GM12875 (cell line): ENCODE measurements at regions not wholly inside any gene's neighbourhood (a gene's known extent, or its start where the extent isn't known, plus 50 kb on each side); places are given as distances from the start of the nearest gene placed in this dataset.

Source experiments
- H3K4me3 ChIP-seq: one replicate; pipeline ENCODE4 v1.5.1; 2011; ENCODE audit warnings: low read depth, low read length, control low read depth
- CTCF ChIP-seq: IDR thresholded peaks from 2 replicates; pipeline ENCODE4 v1.5.1; 2011; ENCODE audit warnings: low read depth, mild to moderate bottlenecking, control low read depth, inconsistent platforms, low read length, moderate library complexity, borderline replicate concordance; ENCODE audit not compliant: insufficient read depth

- no peak for TF ChIP-seq CTCF
- H3K4me3 ChIP-seq: no peak overlapping the region
Observed at GRCh38 chr4:79850626-79851025, 222.4 kb downstream of the ANTXR2 start.

- no peak overlapping the region for H3K4me3 ChIP-seq
- TF ChIP-seq CTCF: no peak
Observed at GRCh38 chr4:79848329-79848728, 224.7 kb downstream of the ANTXR2 start.

- no peak for TF ChIP-seq CTCF
- H3K4me3 ChIP-seq: no peak overlapping the region
Observed at GRCh38 chr4:79847411-79847810, 225.6 kb downstream of the ANTXR2 start.

- no peak overlapping the region for H3K4me3 ChIP-seq
- TF ChIP-seq CTCF: no peak
Observed at GRCh38 chr4:79842162-79842561, 230.9 kb downstream of the ANTXR2 start.

- no peak for TF ChIP-seq CTCF
Observed at GRCh38 chr4:79833857-79834256, 239.2 kb downstream of the ANTXR2 start.

GRCh38 chr4:79831701-79832514 is 241.1 kb downstream of the ANTXR2 start:
- no peak overlapping the region for H3K4me3 ChIP-seq
- no peak for TF ChIP-seq CTCF

More at GRCh38 chr4:79833857-79834256, 239.2 kb downstream of the ANTXR2 start:
- H3K4me3 ChIP-seq: no peak overlapping the region

- no peak for TF ChIP-seq CTCF
- no peak overlapping the region for H3K4me3 ChIP-seq
Observed at GRCh38 chr4:79831119-79831528, 241.9 kb downstream of the ANTXR2 start.
